Uterus (tissue), 2 donors: ENCODE measurements at regions not wholly inside any gene's neighbourhood (a gene's known extent, or its start where the extent isn't known, plus 50 kb on each side); places are given as distances from the start of the nearest gene placed in this dataset.

ENCODE experiments used
- POLR2A ChIP-seq, 2 donors: fragments of 450-650 bp; IDR thresholded peaks; one replicate each; pipeline ENCODE4 v1.6.1; 2016; ENCODE audit warnings: antibody characterized with exemption in 2 of 2, mild to moderate bottlenecking in 1 of 2, moderate library complexity in 1 of 2
- TF ChIP-seq, protein P1 (sequence below), 4 experiments: fragments of 200-600 bp in 2 of 4; fragments of 450-650 bp in 2 of 4; sonication (generic) in 2 of 4; IDR thresholded peaks; one replicate each; pipeline ENCODE4 v1.5.1; 2016 to 2019; ENCODE audit warnings: antibody characterized with exemption in 4 of 4, mild to moderate bottlenecking in 2 of 4, moderate library complexity in 1 of 4

GRCh38 chr13:73844986-73845385 is 289.2 kb downstream of the KLF12 start:
- no peak for TF ChIP-seq POLR2A (IDR thresholded peaks at IDR 0.05)
- TF ChIP-seq, protein P1, sequence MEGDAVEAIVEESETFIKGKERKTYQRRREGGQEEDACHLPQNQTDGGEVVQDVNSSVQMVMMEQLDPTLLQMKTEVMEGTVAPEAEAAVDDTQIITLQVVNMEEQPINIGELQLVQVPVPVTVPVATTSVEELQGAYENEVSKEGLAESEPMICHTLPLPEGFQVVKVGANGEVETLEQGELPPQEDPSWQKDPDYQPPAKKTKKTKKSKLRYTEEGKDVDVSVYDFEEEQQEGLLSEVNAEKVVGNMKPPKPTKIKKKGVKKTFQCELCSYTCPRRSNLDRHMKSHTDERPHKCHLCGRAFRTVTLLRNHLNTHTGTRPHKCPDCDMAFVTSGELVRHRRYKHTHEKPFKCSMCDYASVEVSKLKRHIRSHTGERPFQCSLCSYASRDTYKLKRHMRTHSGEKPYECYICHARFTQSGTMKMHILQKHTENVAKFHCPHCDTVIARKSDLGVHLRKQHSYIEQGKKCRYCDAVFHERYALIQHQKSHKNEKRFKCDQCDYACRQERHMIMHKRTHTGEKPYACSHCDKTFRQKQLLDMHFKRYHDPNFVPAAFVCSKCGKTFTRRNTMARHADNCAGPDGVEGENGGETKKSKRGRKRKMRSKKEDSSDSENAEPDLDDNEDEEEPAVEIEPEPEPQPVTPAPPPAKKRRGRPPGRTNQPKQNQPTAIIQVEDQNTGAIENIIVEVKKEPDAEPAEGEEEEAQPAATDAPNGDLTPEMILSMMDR (IDR thresholded peaks at IDR 0.05) = no peak
